B cell (primary cell): ENCODE measurements at regions not wholly inside any gene's neighbourhood (a gene's known extent, or its start where the extent isn't known, plus 50 kb on each side); places are given as distances from the start of the nearest gene placed in this dataset.

Experiments
- ATAC-seq: fragments of 200-7000 bp; cut with Tn5 transposase; one replicate; pipeline ENCODE4 v1.10.0; 2021; ENCODE audit warnings: low read depth, mild to moderate bottlenecking, moderate number of reproducible peaks, moderate library complexity
- CTCF ChIA-PET: fragments of 350-600 bp; sonication (Branson Sonifier 250); formaldehyde crosslinking; loops from one replicate; lab custom pipeline; 2021; ENCODE audit warnings: antibody characterized with exemption, inconsistent platforms; lab: Charles Lee
- POLR2A ChIA-PET: fragments of 350-600 bp; sonication (Branson Sonifier 250); formaldehyde crosslinking; loops from one replicate; lab custom pipeline; 2021; ENCODE audit warnings: antibody characterized with exemption; lab: Charles Lee
- DNase-seq: peaks from one replicate; pipeline ENCODE4 v3.0.0; 2013
- H2AFZ ChIP-seq: 2 replicates; pipeline ENCODE4 v1.6.1; 2012; ENCODE audit warnings: mild to moderate bottlenecking, low read depth, low read length; ENCODE audit not compliant: insufficient read depth, poor library complexity, severe bottlenecking
- H3K27ac ChIP-seq, 2 donors: 1 replicate in 1 of 2; 2 replicates in 1 of 2; pipeline ENCODE4 v1.5.1; 2012 to 2013; ENCODE audit warnings: low read length in 2 of 2, mild to moderate bottlenecking in 2 of 2, moderate library complexity in 1 of 2
- H3K27me3 ChIP-seq, 4 experiments: fragments of 200-600 bp in 1 of 4; sonication (generic) in 1 of 4; replicated peaks in 1 of 4; 1 replicate in 2 of 4; 2 replicates in 2 of 4; pipeline versions ENCODE4 v1.6.1 to v1.7.0; 2013 to 2016; ENCODE audit warnings: low read length in 3 of 4, mild to moderate bottlenecking in 2 of 4, mixed read lengths in 1 of 4, moderate library complexity in 1 of 4; ENCODE audit not compliant: insufficient read depth in 4 of 4, control insufficient read depth in 3 of 4; ENCODE audit errors: control extremely low read depth in 1 of 4
- H3K36me3 ChIP-seq, 2 experiments: replicated peaks in 1 of 2; 1 replicate in 1 of 2; 2 replicates in 1 of 2; pipeline versions ENCODE4 v1.6.1 to v1.7.1; 2013; ENCODE audit warnings: low read length in 1 of 2; ENCODE audit not compliant: insufficient read depth in 2 of 2, control insufficient read depth in 1 of 2; ENCODE audit errors: control extremely low read depth in 1 of 2, extremely low read depth in 1 of 2
- H3K4me1 ChIP-seq, 2 donors: fragments of 200-600 bp in 1 of 2; sonication (generic) in 1 of 2; 1 replicate in 1 of 2; 2 replicates in 1 of 2; pipeline versions ENCODE4 v1.5.1 to v1.6.1; 2013 to 2017; ENCODE audit warnings: low read length in 2 of 2; ENCODE audit not compliant: control insufficient read depth in 2 of 2, insufficient read depth in 2 of 2
- H3K4me2 ChIP-seq: replicated peaks from 2 replicates; pipeline ENCODE3; 2012; ENCODE audit warnings: mild to moderate bottlenecking, low read depth, low read length; ENCODE audit not compliant: poor library complexity, severe bottlenecking
- H3K4me3 ChIP-seq, 5 experiments: fragments of 200-600 bp in 1 of 5; sonication (generic) in 1 of 5; 1 replicate in 3 of 5; 2 replicates in 2 of 5; pipeline versions ENCODE4 v1.5.1 to v1.7.0; 2011 to 2016; ENCODE audit warnings: low read length in 4 of 5, mild to moderate bottlenecking in 4 of 5, low read depth in 2 of 5, control low read depth in 1 of 5, moderate library complexity in 1 of 5; ENCODE audit not compliant: insufficient read depth in 1 of 5; ENCODE audit errors: control extremely low read depth in 1 of 5, extremely low read depth in 1 of 5
- H3K79me2 ChIP-seq: fragments of 200-600 bp; sonication (generic); one replicate; pipeline ENCODE4 v1.6.0; 2016; ENCODE audit warnings: low read length; ENCODE audit not compliant: control insufficient read depth, insufficient read depth
- H3K9ac ChIP-seq: fragments of 200-600 bp; sonication (generic); 2 replicates; pipeline ENCODE4 v1.6.1; 2017; ENCODE audit warnings: mild to moderate bottlenecking, low read length, moderate library complexity
- H3K9me3 ChIP-seq, 3 donors: one replicate each; pipeline versions ENCODE4 v1.6.1 to v1.7.1; 2013; ENCODE audit warnings: low read length in 2 of 3; ENCODE audit not compliant: control insufficient read depth in 2 of 3, insufficient read depth in 1 of 3; ENCODE audit errors: control extremely low read depth in 1 of 3
- H4K20me1 ChIP-seq: 2 replicates; pipeline ENCODE4 v1.6.0; 2012; ENCODE audit warnings: mild to moderate bottlenecking, low read length; ENCODE audit not compliant: insufficient read depth, control insufficient read depth, poor library complexity, severe bottlenecking
- H3K27ac Mint-ChIP-seq: one replicate; pipeline ENCODE4 v1.8.0; 2021; ENCODE audit warnings: mixed read lengths
- H3K27me3 Mint-ChIP-seq: one replicate; pipeline ENCODE4 v1.8.0; 2021; ENCODE audit warnings: mixed read lengths
- H3K4me1 Mint-ChIP-seq: one replicate; pipeline ENCODE4 v1.8.0; 2021; ENCODE audit warnings: mixed read lengths
- H3K4me3 Mint-ChIP-seq: one replicate; pipeline ENCODE4 v1.8.0; 2021; ENCODE audit warnings: mixed read lengths
- H3K9me3 Mint-ChIP-seq: one replicate; pipeline ENCODE4 v1.8.0; 2022; ENCODE audit warnings: mixed read lengths; ENCODE audit not compliant: insufficient read depth
- CTCF ChIP-seq: fragments of 200-600 bp; IDR thresholded peaks from one replicate; pipeline ENCODE4 v1.8.0; 2022; ENCODE audit warnings: antibody characterized with exemption, mild to moderate bottlenecking
- EZH2 ChIP-seq: IDR thresholded peaks from 2 replicates; pipeline ENCODE4 v1.6.1; 2012; ENCODE audit warnings: borderline replicate concordance, low read depth, mild to moderate bottlenecking, moderate library complexity, low read length; ENCODE audit not compliant: insufficient read depth, poor library complexity, severe bottlenecking
- WGBS: methylation state at CpG from one replicate; pipeline ENCODE4 v1.1.5; 2013; ENCODE audit warnings: missing lambda C conversion rate; ENCODE audit not compliant: insufficient coverage; 5-methylcytosine and 5-hydroxymethylcytosine counted together
- intact Hi-C: fragments of 100-400 bp; cut with micrococcal nuclease; formaldehyde crosslinking; loops from one replicate; pipeline ENCODE4 v1.10.0; 2022

- intact Hi-C loops = no loop called here
- no peak overlapping the region for H3K9ac ChIP-seq
- H3K9me3 Mint-ChIP-seq = no peaks in the 10 kb centered on the region
- H3K4me1 ChIP-seq = no peaks in the 10 kb centered on the region
- WGBS = 60% methylated on average over 1 of the region's 2 CpGs
- ChIA-PET CTCF (interaction anchor here (0.9 kb wide), 1 partner anchor 16 kb away, joined by 3 read pairs; no protein-coding TSS in a partner anchor), POLR2A (no interaction called here)
- no peaks in the 10 kb centered on the region for H3K9me3 ChIP-seq
- no peak overlapping the region for H3K4me2 ChIP-seq
- ATAC-seq (no peak), DNase-seq (no peak)
- no peak overlapping the region for H3K27ac ChIP-seq
- H3K27ac Mint-ChIP-seq = no peak overlapping the region
- no peak overlapping the region for H2AFZ ChIP-seq
- no peak overlapping the region for H3K4me3 ChIP-seq
- H3K27me3 Mint-ChIP-seq = peaks cover 20% of the 10 kb centered on the region
- no peaks in the 10 kb centered on the region for H3K79me2 ChIP-seq
- no peaks in the 10 kb centered on the region for H3K36me3 ChIP-seq
- peaks cover 0 to 7% (median 2%) of the 10 kb centered on the region in 4 experiments for H3K27me3 ChIP-seq
- H4K20me1 ChIP-seq = no peaks in the 10 kb centered on the region
- H3K4me1 Mint-ChIP-seq = no peaks in the 10 kb centered on the region
- TF ChIP-seq CTCF (no peak), EZH2 (no peak)
- no peak overlapping the region for H3K4me3 Mint-ChIP-seq
These were observed 158.3 kb upstream of the PRSS1 start for GRCh38 chr7:142590830-142591457.

GRCh38 chr7:142590077-142590476 is 159.2 kb upstream of the PRSS1 start:
- no peak overlapping the region for H2AFZ ChIP-seq
- Mint-ChIP-seq H3K4me3 (no peak overlapping the region), H3K4me1 (no peaks in the 10 kb centered on the region), H3K27ac (no peak overlapping the region), H3K9me3 (no peaks in the 10 kb centered on the region), H3K27me3 (peaks cover 14% of the 10 kb centered on the region)
- H3K36me3 ChIP-seq = no peaks in the 10 kb centered on the region
- H3K27ac ChIP-seq = no peak overlapping the region
- no peak overlapping the region for H3K4me2 ChIP-seq
- WGBS = no CpG with 5 or more reads among the region's 4 CpGs
- DNase-seq (no peak), ATAC-seq (no peak)
- POLR2A ChIA-PET = no interaction called here
- H3K9ac ChIP-seq = no peak overlapping the region
- intact Hi-C loops = no loop called here
- H4K20me1 ChIP-seq = no peaks in the 10 kb centered on the region
- TF ChIP-seq EZH2 = no peak
- TF ChIP-seq CTCF = no peak
- H3K79me2 ChIP-seq = no peaks in the 10 kb centered on the region
- CTCF ChIA-PET = interaction anchor here (0.9 to 1.2 kb wide), 2 partner anchors 16 to 418 kb away, joined by 3 read pairs; no protein-coding TSS in a partner anchor
- no peaks in the 10 kb centered on the region for H3K9me3 ChIP-seq
- H3K4me3 ChIP-seq = no peak overlapping the region
- no peaks in the 10 kb centered on the region for H3K4me1 ChIP-seq
- H3K27me3 ChIP-seq = peaks cover 0 to 4% (median 2%) of the 10 kb centered on the region in 4 experiments
